ENCODE measurements at regions not wholly inside any gene's neighbourhood (a gene's known extent, or its start where the extent isn't known, plus 50 kb on each side); places are given as distances from the start of the nearest gene placed in this dataset.

DNA sequence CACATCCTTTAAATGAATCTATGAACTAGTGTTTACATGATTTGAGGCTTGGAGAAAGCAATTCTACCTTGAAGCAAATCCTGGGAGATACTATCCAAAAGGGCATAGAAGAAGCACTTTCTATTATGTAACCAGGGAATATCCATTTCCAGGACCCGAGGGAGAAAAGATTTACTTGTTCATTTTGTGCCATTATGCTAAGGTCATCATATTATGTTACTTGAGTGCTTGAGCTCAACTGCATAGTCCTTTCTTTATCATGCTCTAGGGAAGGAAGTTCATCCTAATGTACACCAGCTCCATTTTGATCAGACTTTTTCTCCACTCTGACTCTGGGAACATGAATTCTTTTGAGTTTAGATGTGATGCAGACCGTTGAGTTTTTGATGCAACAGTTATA lies 188.6 kb upstream of the SNX7 start:
- no peak overlapping the region for H3K27ac ChIP-seq
- intact Hi-C loops (cut with DNase I), result no loop called here
- H3K27me3 ChIP-seq, result no peaks in the 10 kb centered on the region
- H3K36me3 ChIP-seq, result no peaks in the 10 kb centered on the region
- H3K4me1 ChIP-seq, result no peaks in the 10 kb centered on the region
- DNase-seq (no peak), ATAC-seq (no peak)
- H3K4me3 ChIP-seq, result no peak overlapping the region
- TF ChIP-seq, protein P1, sequence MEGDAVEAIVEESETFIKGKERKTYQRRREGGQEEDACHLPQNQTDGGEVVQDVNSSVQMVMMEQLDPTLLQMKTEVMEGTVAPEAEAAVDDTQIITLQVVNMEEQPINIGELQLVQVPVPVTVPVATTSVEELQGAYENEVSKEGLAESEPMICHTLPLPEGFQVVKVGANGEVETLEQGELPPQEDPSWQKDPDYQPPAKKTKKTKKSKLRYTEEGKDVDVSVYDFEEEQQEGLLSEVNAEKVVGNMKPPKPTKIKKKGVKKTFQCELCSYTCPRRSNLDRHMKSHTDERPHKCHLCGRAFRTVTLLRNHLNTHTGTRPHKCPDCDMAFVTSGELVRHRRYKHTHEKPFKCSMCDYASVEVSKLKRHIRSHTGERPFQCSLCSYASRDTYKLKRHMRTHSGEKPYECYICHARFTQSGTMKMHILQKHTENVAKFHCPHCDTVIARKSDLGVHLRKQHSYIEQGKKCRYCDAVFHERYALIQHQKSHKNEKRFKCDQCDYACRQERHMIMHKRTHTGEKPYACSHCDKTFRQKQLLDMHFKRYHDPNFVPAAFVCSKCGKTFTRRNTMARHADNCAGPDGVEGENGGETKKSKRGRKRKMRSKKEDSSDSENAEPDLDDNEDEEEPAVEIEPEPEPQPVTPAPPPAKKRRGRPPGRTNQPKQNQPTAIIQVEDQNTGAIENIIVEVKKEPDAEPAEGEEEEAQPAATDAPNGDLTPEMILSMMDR (IDR thresholded peaks at IDR 0.05), result no peak
- TF ChIP-seq POLR2A (IDR thresholded peaks at IDR 0.05), result no peak
- no peaks in the 10 kb centered on the region for H3K9me3 ChIP-seq
- WGBS (ENCODE audit: insufficient coverage, low coverage, low lambda C conversion rate, missing lambda C conversion rate), result 43% methylated on average over 2 of the region's 2 CpGs

DNA sequence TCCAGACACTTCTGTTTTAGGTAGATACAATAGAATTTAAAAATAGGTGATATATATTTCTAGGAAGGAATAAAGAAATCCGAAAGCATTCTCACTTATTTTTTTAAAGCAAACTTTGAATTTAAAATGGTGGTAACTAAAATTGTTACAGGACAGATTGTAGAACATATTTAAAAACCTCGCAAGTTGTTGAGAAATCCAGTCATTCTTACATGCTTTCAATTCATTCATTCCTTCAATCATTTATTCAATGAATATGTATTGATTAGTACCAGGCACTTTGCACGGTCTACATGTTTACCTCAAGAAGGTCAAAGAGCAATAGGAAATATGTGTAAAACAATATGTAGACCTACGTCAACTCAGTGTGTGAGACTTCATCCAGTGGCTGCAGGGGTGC lies 189.9 kb upstream of the SNX7 start:
- Histone ChIP-seq H3K4me1 (no peaks in the 10 kb centered on the region), H3K9me3 (no peaks in the 10 kb centered on the region), H3K4me3 (no peak overlapping the region), H3K27me3 (no peaks in the 10 kb centered on the region), H3K27ac (no peak overlapping the region), H3K36me3 (no peaks in the 10 kb centered on the region)
- no peak for DNase-seq
- no peak for ATAC-seq
- 54% methylated on average over 4 of the region's 4 CpGs for WGBS (ENCODE audit: insufficient coverage, low coverage, low lambda C conversion rate, missing lambda C conversion rate)
- TF ChIP-seq POLR2A (IDR thresholded peaks at IDR 0.05), result no peak
- TF ChIP-seq, protein P1 (IDR thresholded peaks at IDR 0.05), result no peak
- intact Hi-C loops (cut with DNase I), result no loop called here

DNA sequence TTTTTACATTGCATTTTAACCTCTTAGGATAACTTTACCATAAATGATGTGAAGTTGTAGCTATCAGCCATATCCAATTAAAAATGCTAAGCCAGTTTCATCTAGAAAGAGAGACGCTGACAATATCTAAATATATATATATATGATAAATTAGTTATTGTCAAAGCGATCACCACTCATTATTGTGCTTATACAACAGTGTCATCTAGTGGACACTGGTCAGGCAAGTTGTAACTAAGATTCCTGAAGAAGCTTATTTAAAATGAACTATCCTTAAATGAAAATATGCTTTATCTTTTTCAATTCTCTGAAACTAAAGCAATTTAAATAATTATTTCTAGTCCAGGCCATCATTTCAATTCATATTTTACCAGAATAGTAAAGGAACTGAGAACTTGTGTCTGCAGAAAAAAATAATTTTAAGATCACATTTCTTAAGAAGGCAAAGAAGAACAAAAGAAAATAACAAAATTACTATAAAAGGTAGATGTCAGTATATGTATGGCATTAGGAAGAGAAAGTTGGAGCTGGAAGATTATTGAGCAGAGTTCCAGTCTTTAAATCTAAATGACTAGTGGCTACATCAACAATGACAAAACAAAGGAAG lies 193.3 kb upstream of the SNX7 start:
- intact Hi-C loops (cut with DNase I), result no loop called here
- DNase-seq, result no peak
- no peak overlapping the region for H3K27ac ChIP-seq
- no peaks in the 10 kb centered on the region for H3K4me1 ChIP-seq
- ATAC-seq, result peak in 3 of 4 donors; percentile 53 to 67 (median 65)
- no peak overlapping the region for H3K4me3 ChIP-seq
- no peaks in the 10 kb centered on the region for H3K27me3 ChIP-seq
- TF ChIP-seq, protein P1 (IDR thresholded peaks at IDR 0.05), result peak; percentile 69 to 89 (median 84)
- no peak for TF ChIP-seq POLR2A (IDR thresholded peaks at IDR 0.05)
- WGBS (ENCODE audit: insufficient coverage, low coverage, low lambda C conversion rate, missing lambda C conversion rate), result 2% methylated on average over 2 of the region's 2 CpGs
- no peaks in the 10 kb centered on the region for H3K36me3 ChIP-seq
- no peaks in the 10 kb centered on the region for H3K9me3 ChIP-seq

DNA sequence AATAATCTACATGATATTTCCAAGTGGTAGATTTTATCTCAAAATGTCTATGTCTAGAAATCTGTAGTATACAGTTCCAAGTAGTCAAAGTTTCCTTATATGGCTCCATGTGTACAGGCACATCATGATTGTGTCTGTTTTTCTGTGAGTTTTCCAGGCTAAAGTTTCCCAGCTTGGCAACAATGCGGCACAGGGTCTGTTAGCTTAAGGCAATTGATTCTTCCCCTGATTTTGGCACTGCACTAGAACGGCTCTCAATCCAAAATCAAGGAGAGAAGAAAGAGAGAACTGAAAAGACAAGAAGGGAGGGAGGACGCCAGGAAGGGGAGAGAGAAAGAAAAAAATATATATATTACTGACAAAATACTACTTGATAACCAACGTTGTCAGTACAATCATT lies 193.9 kb upstream of the SNX7 start:
- no peaks in the 10 kb centered on the region for H3K27me3 ChIP-seq
- H3K4me1 ChIP-seq, result no peaks in the 10 kb centered on the region
- no peak for DNase-seq
- 21% methylated on average over 4 of the region's 4 CpGs for WGBS (ENCODE audit: insufficient coverage, low coverage, low lambda C conversion rate, missing lambda C conversion rate)
- no peak overlapping the region for H3K4me3 ChIP-seq
- no peak for ATAC-seq
- intact Hi-C loops (cut with DNase I), result no loop called here
- no peaks in the 10 kb centered on the region for H3K9me3 ChIP-seq
- TF ChIP-seq, protein P1 (IDR thresholded peaks at IDR 0.05), result no peak
- no peak for TF ChIP-seq POLR2A (IDR thresholded peaks at IDR 0.05)
- no peaks in the 10 kb centered on the region for H3K36me3 ChIP-seq
- no peak overlapping the region for H3K27ac ChIP-seq

DNA sequence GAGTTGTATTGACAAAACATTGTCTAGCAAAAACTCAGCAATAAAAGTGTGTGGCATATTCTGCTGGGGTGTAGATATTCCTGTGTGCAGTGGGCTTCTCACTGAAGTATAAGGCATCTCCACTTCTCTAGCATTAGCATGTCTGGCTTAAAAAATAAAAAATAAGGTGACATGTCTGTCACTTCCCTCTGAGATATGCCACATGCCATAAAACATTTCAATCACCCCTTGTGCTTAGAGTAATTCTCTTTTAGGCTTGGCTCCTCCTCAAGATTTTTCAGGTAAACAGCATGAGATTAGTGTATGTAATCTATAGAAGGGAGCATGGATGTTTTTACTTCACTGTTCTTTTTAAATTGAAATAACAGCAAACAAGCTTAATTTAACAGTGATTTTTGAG lies 194.4 kb upstream of the SNX7 start:
- no peaks in the 10 kb centered on the region for H3K36me3 ChIP-seq
- intact Hi-C loops (cut with DNase I), result no loop called here
- TF ChIP-seq, protein P1 (IDR thresholded peaks at IDR 0.05), result no peak
- TF ChIP-seq POLR2A (IDR thresholded peaks at IDR 0.05), result no peak
- DNase-seq (no peak), ATAC-seq (no peak)
- H3K9me3 ChIP-seq, result no peaks in the 10 kb centered on the region
- H3K27ac ChIP-seq, result no peak overlapping the region
- no peak overlapping the region for H3K4me3 ChIP-seq
- no peaks in the 10 kb centered on the region for H3K27me3 ChIP-seq
- no peaks in the 10 kb centered on the region for H3K4me1 ChIP-seq
